NCI-H82 treated with DMSO at 0.1 percent for 48 hours (cell line): ENCODE measurements at regions not wholly inside any gene's neighbourhood (a gene's known extent, or its start where the extent isn't known, plus 50 kb on each side); places are given as distances from the start of the nearest gene placed in this dataset.

Experiments
- DNase-seq: peaks from one replicate; lab custom pipeline; 2025; ENCODE audit not compliant: unreplicated experiment; lab: John Stamatoyannopoulos, UW

DNA sequence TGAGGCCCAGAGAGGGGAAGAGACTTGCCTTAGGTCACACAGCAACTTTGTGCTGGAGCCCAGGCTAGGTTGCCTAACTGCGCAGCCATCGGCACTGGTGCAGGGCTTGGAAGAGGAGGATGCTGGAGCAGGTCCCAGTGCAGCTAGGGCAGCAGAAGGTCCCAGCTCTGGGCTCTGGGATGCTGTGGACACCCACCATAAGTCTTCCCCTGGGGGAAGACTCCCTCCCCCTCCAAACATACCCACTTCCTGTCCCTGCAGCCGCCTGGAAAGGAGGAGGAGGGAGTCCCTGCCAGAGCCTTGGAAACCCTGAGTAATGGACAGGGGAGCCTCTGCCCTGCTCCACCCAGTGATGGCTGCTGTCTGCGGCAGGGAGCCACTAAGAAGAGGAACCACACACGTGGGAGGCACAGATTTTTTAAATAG, 93.6 kb downstream of the NCR2 start:
- no peak for DNase-seq

- DNase-seq: no peak
These were observed 94.4 kb downstream of the NCR2 start for GRCh38 chr6:41429506-41430504.

DNA sequence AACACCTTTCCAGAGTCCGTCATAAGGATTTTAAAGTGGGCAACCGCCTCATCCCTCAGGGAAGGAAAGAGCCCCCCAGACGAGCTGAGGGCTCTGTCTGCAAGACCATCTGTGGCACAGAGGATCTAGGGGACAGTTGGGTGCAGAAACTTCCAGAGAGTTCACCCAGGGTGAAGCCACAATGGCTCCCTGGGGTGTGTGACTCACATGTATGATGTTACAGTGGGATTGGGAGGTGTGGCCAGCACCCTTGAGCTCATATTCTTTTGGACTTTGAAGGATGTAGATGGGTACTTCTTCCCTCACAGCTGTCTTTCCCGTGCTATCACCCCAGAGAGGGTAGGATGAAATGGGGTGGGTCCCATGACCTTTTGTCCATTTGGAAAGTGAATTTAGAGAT, 95.5 kb downstream of the NCR2 start:
- no peak for DNase-seq

DNA sequence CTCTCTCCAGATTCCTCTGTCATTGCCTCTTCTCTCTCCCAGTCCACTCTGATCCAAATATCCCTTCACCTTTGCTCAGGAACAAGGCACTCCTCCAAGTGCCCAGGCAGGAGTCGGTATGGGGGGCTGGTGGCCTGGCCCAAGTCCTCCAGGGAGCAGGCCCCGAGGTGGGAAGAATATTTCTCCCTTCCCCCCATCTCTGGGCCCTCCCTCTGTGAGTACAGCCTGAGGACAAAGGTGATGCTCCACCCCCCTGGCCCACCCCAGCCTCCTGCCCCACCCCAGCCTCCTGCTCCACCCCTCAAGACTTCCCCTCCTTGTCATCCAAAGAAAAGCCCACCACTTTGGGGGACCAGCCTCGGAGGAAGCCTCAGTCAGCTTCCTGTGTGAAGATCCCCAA, 96.9 kb downstream of the NCR2 start:
- DNase-seq: no peak

- DNase-seq: no peak
These were observed 99.5 kb downstream of the NCR2 start for GRCh38 chr6:41434803-41435481.

- no peak for DNase-seq
These were observed 102.2 kb downstream of the NCR2 start for GRCh38 chr6:41437604-41438003.

- no peak for DNase-seq
These were observed 103.3 kb downstream of the NCR2 start for GRCh38 chr6:41438746-41439145.

GRCh38 chr6:41439524-41440418, 104.4 kb downstream of the NCR2 start:
- DNase-seq: peak; percentile 80

- DNase-seq: no peak
These were observed 105.2 kb upstream of the FOXP4 start for GRCh38 chr6:41440958-41441357.

DNA sequence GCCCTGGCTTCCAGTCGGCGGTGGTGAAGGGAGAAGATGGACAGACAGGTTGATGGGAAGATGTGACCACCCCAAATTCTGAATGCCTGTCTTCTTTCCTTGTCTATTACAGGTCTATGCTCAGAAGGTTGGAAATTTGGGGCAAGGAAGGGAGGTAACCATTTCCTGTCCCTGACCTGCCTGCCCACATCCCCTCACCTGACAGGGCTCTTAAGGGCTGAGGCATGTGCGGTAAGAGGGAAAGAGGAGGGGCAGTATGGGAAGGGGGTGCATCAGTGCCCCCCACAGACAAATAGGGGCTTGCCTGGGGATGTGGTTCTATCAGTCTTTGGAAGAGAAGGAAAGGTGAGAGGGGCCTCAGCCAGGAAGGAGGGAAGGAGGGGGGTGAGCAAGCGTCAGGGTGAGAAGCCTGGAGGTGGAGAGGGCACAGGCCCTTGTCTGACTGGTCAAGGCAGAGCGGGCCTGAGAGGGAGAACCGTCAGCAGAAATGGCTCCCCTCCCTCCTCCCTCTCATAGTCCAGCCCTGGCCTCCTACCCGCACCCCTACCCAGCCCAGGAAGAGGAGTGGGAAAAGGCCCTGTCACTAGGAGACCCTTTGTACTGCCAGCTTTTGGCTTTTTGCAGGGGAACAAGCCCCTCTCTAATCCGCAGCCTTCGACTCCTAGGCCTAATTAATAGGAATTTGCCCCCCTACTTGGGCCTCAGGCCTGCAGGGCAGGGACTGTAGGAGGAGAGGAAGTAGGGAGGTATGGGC, 104.4 kb upstream of the FOXP4 start:
- DNase-seq: no peak

DNA sequence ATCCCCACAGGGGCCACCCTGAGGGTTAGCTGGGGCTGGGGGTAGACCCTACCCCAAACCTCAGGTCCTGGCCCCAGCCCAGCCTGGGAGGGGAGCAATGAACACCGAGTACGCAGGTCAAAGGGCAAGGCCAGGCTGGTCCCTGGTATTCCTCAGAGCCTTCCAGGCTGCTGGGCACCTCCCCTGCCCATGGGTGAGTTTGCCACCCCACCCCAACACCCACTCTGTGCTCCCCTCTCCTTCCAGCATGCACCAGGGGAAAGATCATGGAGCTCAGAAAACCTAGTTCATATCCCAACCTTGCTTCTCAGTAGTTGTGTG, 103.9 kb upstream of the FOXP4 start:
- no peak for DNase-seq

DNA sequence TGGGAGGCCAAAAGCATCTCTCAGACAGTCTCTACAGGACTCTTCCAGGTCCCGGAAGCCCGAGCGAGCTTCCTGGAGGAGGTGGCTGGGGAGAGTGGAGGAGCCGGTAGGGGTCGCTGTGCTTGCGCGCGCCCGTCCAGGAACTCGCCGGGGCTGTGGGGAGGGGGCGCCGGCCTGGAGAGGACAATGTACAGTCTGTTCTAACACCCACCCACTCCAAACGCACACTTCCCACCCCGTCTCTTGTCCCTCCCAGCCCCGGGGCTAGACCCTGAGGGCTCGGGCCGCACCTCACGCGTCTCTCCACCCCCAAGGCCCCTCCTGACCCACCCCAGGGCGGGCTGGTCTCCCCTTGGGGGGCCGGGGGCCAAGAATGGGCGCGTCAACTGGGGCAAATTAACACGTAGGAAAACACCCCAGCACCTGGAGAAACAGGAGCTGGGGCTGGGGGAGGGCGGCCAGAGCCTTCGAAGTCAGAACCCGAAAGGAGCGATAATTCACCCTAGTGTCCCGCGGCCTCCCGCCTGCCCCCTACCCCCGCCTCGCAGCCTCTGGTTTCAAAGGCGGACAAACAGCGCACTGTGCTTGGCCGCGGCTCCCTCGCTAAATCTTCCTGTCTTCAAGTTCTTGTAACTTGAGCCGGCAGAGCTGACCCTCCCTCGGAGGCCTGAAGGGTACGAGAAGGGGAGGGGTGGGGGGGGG, 103.2 kb upstream of the FOXP4 start:
- peak; percentile 27 for DNase-seq

- DNase-seq: no peak
These were observed 102.3 kb upstream of the FOXP4 start for GRCh38 chr6:41443616-41444525.

DNA sequence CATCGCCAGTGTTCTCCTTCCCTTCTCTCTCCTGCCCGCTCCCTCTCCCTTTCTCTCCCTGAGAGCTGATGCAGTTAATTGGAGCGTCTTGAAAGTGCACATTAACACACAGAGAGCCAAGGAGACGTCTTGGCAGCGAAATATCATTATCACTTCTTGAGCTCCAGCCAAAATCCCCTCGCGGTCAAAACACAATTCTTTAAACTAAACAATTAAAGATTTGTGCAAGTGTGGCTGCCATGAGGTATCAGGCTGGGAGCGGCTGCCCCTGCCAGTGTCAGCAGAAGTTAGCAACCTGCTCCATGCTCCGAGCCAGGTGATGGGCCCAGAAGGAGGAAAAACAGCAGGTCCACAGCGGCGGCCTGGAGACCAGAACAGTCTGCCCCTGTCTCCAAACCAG, 100.9 kb upstream of the FOXP4 start:
- DNase-seq: no peak

GRCh38 chr6:41446132-41446531, 100.0 kb upstream of the FOXP4 start:
- DNase-seq: no peak

DNA sequence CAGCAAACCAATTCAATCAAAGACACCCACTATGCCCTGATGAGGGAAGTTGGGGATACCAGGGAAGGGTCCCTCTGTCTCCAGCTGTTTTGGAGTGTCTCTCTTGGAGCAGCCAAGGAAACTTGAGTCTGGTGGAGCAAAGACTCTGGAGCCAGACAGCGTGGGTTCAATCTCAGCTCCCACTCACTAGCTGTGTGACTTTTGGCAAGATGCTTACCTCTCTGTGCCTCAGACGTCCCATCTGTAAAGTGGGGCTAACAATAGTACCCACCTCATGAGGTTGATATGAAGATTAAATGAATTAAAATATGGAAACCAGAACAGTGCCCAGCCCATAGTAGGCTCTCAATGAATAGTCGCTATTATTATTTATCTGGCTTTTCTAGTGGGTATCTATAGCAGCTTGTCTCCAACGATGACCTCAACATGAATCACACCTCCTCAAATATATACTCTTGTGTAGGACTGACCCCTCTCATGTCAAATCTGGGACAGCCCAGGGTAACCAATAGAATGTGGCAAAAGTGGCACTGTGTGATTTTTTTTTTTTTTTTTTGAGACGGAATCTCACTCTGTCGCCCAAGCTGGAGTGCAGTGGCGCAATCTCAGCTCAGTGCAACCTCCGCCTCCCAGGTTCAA, 99.2 kb upstream of the FOXP4 start:
- DNase-seq: no peak

DNA sequence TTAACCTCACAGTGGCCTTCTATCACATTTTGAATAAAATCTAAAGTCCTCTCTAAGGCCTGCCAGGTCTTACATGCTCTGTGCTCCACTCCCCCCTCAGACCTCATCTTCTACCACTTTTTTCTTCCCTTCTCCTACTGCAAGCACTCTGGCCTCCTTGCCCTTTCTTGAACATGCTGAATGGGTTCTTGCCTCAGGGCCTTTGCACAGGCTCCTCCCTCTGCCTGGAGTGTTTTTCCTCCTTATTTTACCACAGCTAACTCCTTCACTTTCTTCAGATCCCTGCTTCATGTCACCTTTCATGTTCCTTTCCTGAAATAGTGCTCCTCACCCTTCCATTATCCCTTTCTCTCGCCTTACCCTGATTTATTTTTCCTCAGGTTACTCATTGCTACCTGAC, 97.9 kb upstream of the FOXP4 start:
- DNase-seq: peak; percentile 45

GRCh38 chr6:41449399-41450245, 96.6 kb upstream of the FOXP4 start:
- DNase-seq: no peak
